Neural cell (in vitro differentiated cells): ENCODE measurements at regions not wholly inside any gene's neighbourhood (a gene's known extent, or its start where the extent isn't known, plus 50 kb on each side); places are given as distances from the start of the nearest gene placed in this dataset.

Experiments
- H2AFZ ChIP-seq: fragments of 200-600, 300-800 bp; sonication (generic), shearing (Covaris generic); 2 replicates; pipeline ENCODE4 v1.6.0; 2014; ENCODE audit warnings: low read depth, mild to moderate bottlenecking, antibody characterized with exemption, low read length, moderate library complexity
- H3F3A ChIP-seq: fragments of 200-600 bp; shearing (Covaris generic); 2 replicates; pipeline ENCODE4 v1.6.1; 2016; ENCODE audit warnings: mild to moderate bottlenecking, moderate library complexity, mixed read lengths, antibody characterized with exemption, low read length; ENCODE audit not compliant: insufficient read depth, poor library complexity, severe bottlenecking
- H3K27ac ChIP-seq: fragments of 200-600, 300-800 bp; sonication (generic), shearing (Covaris generic); 2 replicates; pipeline ENCODE4 v1.5.1; 2014; ENCODE audit warnings: mild to moderate bottlenecking, low read length, moderate library complexity
- H3K27me3 ChIP-seq: fragments of 300-800, 200-600 bp; sonication (generic), shearing (Covaris generic); 2 replicates; pipeline ENCODE4 v1.6.0; 2014; ENCODE audit warnings: mild to moderate bottlenecking, low read depth, low read length, moderate library complexity; ENCODE audit not compliant: insufficient read depth
- H3K36me3 ChIP-seq: fragments of 300-800, 200-600 bp; sonication (generic), shearing (Covaris generic); 2 replicates; pipeline ENCODE4 v1.5.1; 2014; ENCODE audit warnings: mild to moderate bottlenecking, antibody characterized with exemption, low read length, moderate library complexity; ENCODE audit not compliant: insufficient read depth
- H3K4me2 ChIP-seq: fragments of 300-800, 200-600 bp; sonication (generic), shearing (Covaris generic); 2 replicates; pipeline ENCODE4 v1.6.0; 2014; ENCODE audit warnings: mild to moderate bottlenecking, low read length
- H3K4me3 ChIP-seq: fragments of 300-800, 200-600 bp; sonication (generic), shearing (Covaris generic); 2 replicates; pipeline ENCODE4 v1.5.1; 2014; ENCODE audit warnings: mild to moderate bottlenecking, low read length, moderate library complexity
- H3K79me2 ChIP-seq: fragments of 200-600 bp; shearing (Covaris generic); replicated peaks from 2 replicates; pipeline ENCODE4 v1.6.0; 2014; ENCODE audit warnings: mild to moderate bottlenecking, low read length, moderate library complexity; ENCODE audit not compliant: insufficient read depth
- H3K9ac ChIP-seq: fragments of 300-800, 200-600 bp; sonication (generic), shearing (Covaris generic); 2 replicates; pipeline ENCODE4 v1.6.1; 2016; ENCODE audit warnings: mild to moderate bottlenecking, low read length, mixed read lengths
- H3K9me2 ChIP-seq: fragments of 200-600 bp; shearing (Covaris generic); 2 replicates; pipeline ENCODE4 v1.6.1; 2016; ENCODE audit warnings: mild to moderate bottlenecking, low read length, mixed read lengths; ENCODE audit not compliant: insufficient read depth
- H3K9me3 ChIP-seq: fragments of 200-600, 300-800 bp; sonication (generic), shearing (Covaris generic); 2 replicates; pipeline ENCODE4 v1.6.1; 2016; ENCODE audit warnings: mild to moderate bottlenecking, mixed run types, low read length, moderate library complexity, mixed read lengths
- H4K20me1 ChIP-seq: fragments of 200-600 bp; shearing (Covaris generic); 2 replicates; pipeline ENCODE4 v1.6.1; 2016; ENCODE audit warnings: mild to moderate bottlenecking, mixed run types; ENCODE audit not compliant: insufficient read depth
- EP300 ChIP-seq: fragments of 450-650 bp; conservative IDR thresholded peaks from 2 replicates; pipeline ENCODE4 v1.6.1; 2014; ENCODE audit warnings: antibody characterized with exemption, mild to moderate bottlenecking, moderate library complexity; ENCODE audit not compliant: poor library complexity, severe bottlenecking
- EZH2 ChIP-seq: fragments of 200-600, 300-800 bp; shearing (Covaris generic), sonication (generic); IDR thresholded peaks from 2 replicates; pipeline ENCODE4 v1.6.1; 2014; ENCODE audit warnings: antibody characterized with exemption, low read length, borderline replicate concordance, mild to moderate bottlenecking; ENCODE audit not compliant: insufficient read depth, poor library complexity, severe bottlenecking
- MXI1 ChIP-seq: fragments of 450-650 bp; conservative IDR thresholded peaks from 2 replicates; pipeline ENCODE4 v1.6.1; 2014; ENCODE audit warnings: antibody characterized with exemption, mild to moderate bottlenecking; ENCODE audit not compliant: poor library complexity, severe bottlenecking
- POLR2AphosphoS5 ChIP-seq: IDR thresholded peaks from 2 replicates; pipeline ENCODE4 v1.6.1; 2012
- RAD21 ChIP-seq: fragments of 450-650 bp; conservative IDR thresholded peaks from 2 replicates; pipeline ENCODE4 v1.6.1; 2014; ENCODE audit warnings: antibody characterized with exemption, mild to moderate bottlenecking, moderate library complexity
- REST ChIP-seq: IDR thresholded peaks from 2 replicates; pipeline ENCODE4 v1.6.1; 2012; ENCODE audit warnings: borderline replicate concordance
- SMC3 ChIP-seq: fragments of 450-650 bp; conservative IDR thresholded peaks from 2 replicates; pipeline ENCODE4 v1.6.1; 2014; ENCODE audit warnings: antibody characterized with exemption, mild to moderate bottlenecking, moderate library complexity; ENCODE audit not compliant: poor library complexity
- TAF1 ChIP-seq: IDR thresholded peaks from 2 replicates; pipeline ENCODE4 v1.6.1; 2012; ENCODE audit warnings: low read depth
- TF ChIP-seq, protein P1 (sequence below): fragments of 450-650 bp; IDR thresholded peaks from 2 replicates; pipeline ENCODE4 v1.5.1; 2014; ENCODE audit warnings: antibody characterized with exemption, mild to moderate bottlenecking, moderate library complexity; ENCODE audit not compliant: poor library complexity, severe bottlenecking

DNA sequence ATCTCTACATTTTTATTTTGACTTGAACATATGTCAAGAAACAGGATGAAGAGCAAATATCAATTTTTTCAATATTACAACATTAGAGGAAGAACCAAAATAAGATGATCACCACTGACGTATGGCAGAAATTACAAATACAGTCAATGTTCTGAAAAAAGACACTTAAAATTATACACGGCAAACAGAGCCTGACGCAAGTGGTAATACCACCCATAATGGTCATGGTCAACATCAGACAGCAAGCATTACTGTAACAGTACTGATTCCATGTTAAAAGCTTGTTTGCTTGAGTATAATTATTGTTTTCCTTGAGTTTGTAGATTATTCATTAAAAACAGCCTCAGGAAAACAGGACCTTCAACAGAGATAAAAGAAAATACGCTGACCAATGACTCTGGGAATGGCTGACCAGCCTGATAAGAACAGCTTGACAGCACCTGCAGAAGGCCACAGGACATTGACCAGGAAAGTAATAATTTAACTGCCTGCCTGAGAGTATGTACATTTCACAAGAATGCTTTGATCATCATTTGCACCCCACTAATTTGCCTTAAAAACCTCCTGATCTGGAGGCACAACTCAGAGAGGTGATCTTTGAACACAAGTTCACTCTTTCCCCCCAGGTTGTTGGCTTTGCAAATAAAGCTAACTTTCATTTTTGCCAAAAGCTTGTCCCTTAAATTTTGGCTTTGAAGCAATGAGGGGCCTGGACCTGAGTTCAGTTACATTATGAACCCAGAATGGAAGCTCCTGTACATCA is 187.3 kb downstream of the IPO8 start:
- Histone ChIP-seq H3K9me3 (no peaks in the 10 kb centered on the region), H3K9ac (no peak overlapping the region), H3K9me2 (no peaks in the 10 kb centered on the region), H3F3A (no peaks in the 10 kb centered on the region), H3K36me3 (no peaks in the 10 kb centered on the region), H3K4me3 (no peak overlapping the region), H3K27ac (no peak overlapping the region), H3K27me3 (no peaks in the 10 kb centered on the region), H3K79me2 (no peaks in the 10 kb centered on the region), H2AFZ (no peak overlapping the region), H4K20me1 (no peaks in the 10 kb centered on the region), H3K4me2 (no peak overlapping the region)
- TF ChIP-seq EZH2 (no peak), MXI1 (no peak), TAF1 (no peak), EP300 (no peak), RAD21 (no peak), REST (no peak), POLR2AphosphoS5 (no peak), SMC3 (no peak)
- TF ChIP-seq, protein P1, sequence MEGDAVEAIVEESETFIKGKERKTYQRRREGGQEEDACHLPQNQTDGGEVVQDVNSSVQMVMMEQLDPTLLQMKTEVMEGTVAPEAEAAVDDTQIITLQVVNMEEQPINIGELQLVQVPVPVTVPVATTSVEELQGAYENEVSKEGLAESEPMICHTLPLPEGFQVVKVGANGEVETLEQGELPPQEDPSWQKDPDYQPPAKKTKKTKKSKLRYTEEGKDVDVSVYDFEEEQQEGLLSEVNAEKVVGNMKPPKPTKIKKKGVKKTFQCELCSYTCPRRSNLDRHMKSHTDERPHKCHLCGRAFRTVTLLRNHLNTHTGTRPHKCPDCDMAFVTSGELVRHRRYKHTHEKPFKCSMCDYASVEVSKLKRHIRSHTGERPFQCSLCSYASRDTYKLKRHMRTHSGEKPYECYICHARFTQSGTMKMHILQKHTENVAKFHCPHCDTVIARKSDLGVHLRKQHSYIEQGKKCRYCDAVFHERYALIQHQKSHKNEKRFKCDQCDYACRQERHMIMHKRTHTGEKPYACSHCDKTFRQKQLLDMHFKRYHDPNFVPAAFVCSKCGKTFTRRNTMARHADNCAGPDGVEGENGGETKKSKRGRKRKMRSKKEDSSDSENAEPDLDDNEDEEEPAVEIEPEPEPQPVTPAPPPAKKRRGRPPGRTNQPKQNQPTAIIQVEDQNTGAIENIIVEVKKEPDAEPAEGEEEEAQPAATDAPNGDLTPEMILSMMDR, result no peak

DNA sequence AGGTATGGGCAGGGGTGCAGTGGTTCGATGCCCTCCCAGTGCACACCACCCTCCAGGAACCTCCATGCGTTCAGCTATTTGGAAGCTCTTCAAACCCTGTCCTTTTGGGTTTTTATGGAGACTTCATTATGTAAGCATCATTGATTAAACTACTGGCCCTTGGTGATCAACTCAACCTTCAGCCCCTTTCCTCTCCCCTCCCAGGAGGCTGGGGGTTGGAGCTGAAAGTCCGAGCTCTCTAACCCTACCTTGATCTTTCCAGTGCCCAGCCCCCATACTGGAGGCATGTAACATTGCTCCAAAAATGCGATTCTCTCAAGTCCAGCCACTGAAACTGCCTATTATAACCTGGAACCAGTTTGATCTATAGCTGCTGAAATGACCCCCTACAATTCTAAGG is 188.1 kb downstream of the IPO8 start:
- Histone ChIP-seq H2AFZ (no peak overlapping the region), H3K9ac (no peak overlapping the region), H3K36me3 (no peaks in the 10 kb centered on the region), H3K79me2 (no peaks in the 10 kb centered on the region), H3K9me2 (no peaks in the 10 kb centered on the region), H3K27ac (no peak overlapping the region), H3K9me3 (no peaks in the 10 kb centered on the region), H4K20me1 (no peaks in the 10 kb centered on the region), H3K27me3 (no peaks in the 10 kb centered on the region), H3K4me2 (no peak overlapping the region), H3K4me3 (no peak overlapping the region), H3F3A (no peaks in the 10 kb centered on the region)
- TF ChIP-seq SMC3 (no peak), POLR2AphosphoS5 (no peak), REST (no peak), MXI1 (no peak), EZH2 (no peak)
- TF ChIP-seq, protein P1, result no peak
